Nephron progenitor cell (in vitro differentiated cells): ENCODE measurements at regions not wholly inside any gene's neighbourhood (a gene's known extent, or its start where the extent isn't known, plus 50 kb on each side); places are given as distances from the start of the nearest gene placed in this dataset.

Experiments
- DNase-seq: peaks from one replicate; pipeline ENCODE4 v3.0.0; 2021
- H3K27ac Mint-ChIP-seq: 2 replicates; pipeline ENCODE4 v1.8.0; 2021; ENCODE audit warnings: mild to moderate bottlenecking, moderate library complexity, mixed read lengths
- H3K27me3 Mint-ChIP-seq: 2 replicates; pipeline ENCODE4 v1.8.0; 2021; ENCODE audit warnings: mild to moderate bottlenecking, low read depth, mixed read lengths; ENCODE audit not compliant: poor library complexity
- H3K36me3 Mint-ChIP-seq: 2 replicates; pipeline ENCODE4 v1.8.0; 2021; ENCODE audit warnings: low read depth, mixed read lengths
- H3K4me1 Mint-ChIP-seq: 2 replicates; pipeline ENCODE4 v1.8.0; 2021; ENCODE audit warnings: mixed read lengths
- H3K4me3 Mint-ChIP-seq: 2 replicates; pipeline ENCODE4 v1.8.0; 2021; ENCODE audit warnings: mild to moderate bottlenecking, moderate library complexity, mixed read lengths
- H3K9me3 Mint-ChIP-seq: 2 replicates; pipeline ENCODE4 v1.8.0; 2021; ENCODE audit warnings: mild to moderate bottlenecking, moderate library complexity, mixed read lengths
- CTCF ChIP-seq: fragments of 200-600 bp; sonication (generic); IDR thresholded peaks from 2 replicates; pipeline ENCODE4 v1.5.0; 2021; ENCODE audit warnings: antibody characterized with exemption

- Mint-ChIP-seq H3K4me1 (no peaks in the 10 kb centered on the region), H3K4me3 (no peak overlapping the region), H3K36me3 (peaks cover 8% of the 10 kb centered on the region), H3K9me3 (peaks cover 37% of the 10 kb centered on the region), H3K27ac (no peak overlapping the region), H3K27me3 (peaks cover 4% of the 10 kb centered on the region)
- no peak for DNase-seq
- no peak for TF ChIP-seq CTCF
Observed at GRCh38 chr13:95496485-95496884, 56.0 kb upstream of the CLDN10 start.

- Mint-ChIP-seq H3K27ac (no peak overlapping the region), H3K4me3 (no peak overlapping the region), H3K4me1 (no peaks in the 10 kb centered on the region), H3K36me3 (peaks cover 8% of the 10 kb centered on the region), H3K27me3 (peaks cover 4% of the 10 kb centered on the region), H3K9me3 (peaks cover 40% of the 10 kb centered on the region)
- no peak for DNase-seq
- no peak for TF ChIP-seq CTCF
Observed at GRCh38 chr13:95497381-95497807, 55.1 kb upstream of the CLDN10 start.

- peaks cover 11% of the 10 kb centered on the region for H3K27me3 Mint-ChIP-seq
- no peak overlapping the region for H3K27ac Mint-ChIP-seq
- DNase-seq, result no peak
- H3K36me3 Mint-ChIP-seq, result peaks cover 8% of the 10 kb centered on the region
- TF ChIP-seq CTCF, result no peak
- peaks cover 38% of the 10 kb centered on the region for H3K9me3 Mint-ChIP-seq
- no peaks in the 10 kb centered on the region for H3K4me1 Mint-ChIP-seq
- no peak overlapping the region for H3K4me3 Mint-ChIP-seq
Observed at GRCh38 chr13:95498886-95499285, 53.6 kb upstream of the CLDN10 start.

GRCh38 chr13:95499811-95500712 is 52.5 kb upstream of the CLDN10 start:
- peaks cover 11% of the 10 kb centered on the region for H3K27me3 Mint-ChIP-seq
- peaks cover 34% of the 10 kb centered on the region for H3K9me3 Mint-ChIP-seq
- DNase-seq, result no peak
- no peak overlapping the region for H3K4me3 Mint-ChIP-seq
- TF ChIP-seq CTCF, result no peak
- peaks cover 8% of the 10 kb centered on the region for H3K36me3 Mint-ChIP-seq
- no peak overlapping the region for H3K27ac Mint-ChIP-seq
- H3K4me1 Mint-ChIP-seq, result no peaks in the 10 kb centered on the region

- no peak overlapping the region for H3K4me3 Mint-ChIP-seq
- DNase-seq, result no peak
- H3K27me3 Mint-ChIP-seq, result peaks cover 16% of the 10 kb centered on the region
- peaks cover 21% of the 10 kb centered on the region for H3K9me3 Mint-ChIP-seq
- H3K27ac Mint-ChIP-seq, result no peak overlapping the region
- no peaks in the 10 kb centered on the region for H3K4me1 Mint-ChIP-seq
- TF ChIP-seq CTCF, result no peak
- peaks cover 8% of the 10 kb centered on the region for H3K36me3 Mint-ChIP-seq
Observed at GRCh38 chr13:95502216-95502615, 50.3 kb upstream of the CLDN10 start.
